BJ (cell line): ENCODE measurements at regions not wholly inside any gene's neighbourhood (a gene's known extent, or its start where the extent isn't known, plus 50 kb on each side); places are given as distances from the start of the nearest gene placed in this dataset.
"Not testable (repeated sequence)": the region's sequence is repeated elsewhere in the genome, so short reads cannot be mapped to it uniquely, and the experiment has no call there.

ENCODE experiments used
- CTCF ChIA-PET: fragments of 350-600 bp; formaldehyde crosslinking; extraction: SDS; loops from one replicate; lab custom pipeline; 2021; ENCODE audit warnings: antibody characterized with exemption, inconsistent platforms; lab: Yijun Ruan, JAX
- POLR2A ChIA-PET: fragments of 300-600 bp; sonication (Branson Sonifier 250); formaldehyde crosslinking; extraction: SDS; loops from one replicate; lab custom pipeline; 2021; ENCODE audit warnings: antibody characterized with exemption; lab: Charles Lee
- DNase-seq: peaks from one replicate; pipeline ENCODE4 v3.0.0-alpha.2; 2011; ENCODE audit warnings: low read depth
- H3K27me3 ChIP-seq: 2 replicates; pipeline ENCODE4 v1.6.0; 2011; ENCODE audit warnings: low read length; ENCODE audit not compliant: control insufficient read depth, insufficient read depth
- H3K36me3 ChIP-seq: 2 replicates; pipeline ENCODE4 v1.5.1; 2011; ENCODE audit warnings: low read length; ENCODE audit not compliant: control insufficient read depth, insufficient read depth
- H3K4me3 ChIP-seq: 2 replicates; pipeline ENCODE4 v1.5.1; 2011; ENCODE audit warnings: low read depth, mild to moderate bottlenecking, control low read depth, low read length
- TF ChIP-seq, protein P1 (sequence below): IDR thresholded peaks from 2 replicates; pipeline ENCODE4 v1.5.1; 2011; ENCODE audit warnings: low read depth, mild to moderate bottlenecking, control low read depth, inconsistent platforms, low read length, moderate library complexity; ENCODE audit not compliant: insufficient read depth

- Histone ChIP-seq H3K4me3 (no peak overlapping the region), H3K36me3 (no peaks in the 10 kb centered on the region), H3K27me3 (no peaks in the 10 kb centered on the region)
- CTCF ChIA-PET = no interaction called here
- TF ChIP-seq, protein P1, sequence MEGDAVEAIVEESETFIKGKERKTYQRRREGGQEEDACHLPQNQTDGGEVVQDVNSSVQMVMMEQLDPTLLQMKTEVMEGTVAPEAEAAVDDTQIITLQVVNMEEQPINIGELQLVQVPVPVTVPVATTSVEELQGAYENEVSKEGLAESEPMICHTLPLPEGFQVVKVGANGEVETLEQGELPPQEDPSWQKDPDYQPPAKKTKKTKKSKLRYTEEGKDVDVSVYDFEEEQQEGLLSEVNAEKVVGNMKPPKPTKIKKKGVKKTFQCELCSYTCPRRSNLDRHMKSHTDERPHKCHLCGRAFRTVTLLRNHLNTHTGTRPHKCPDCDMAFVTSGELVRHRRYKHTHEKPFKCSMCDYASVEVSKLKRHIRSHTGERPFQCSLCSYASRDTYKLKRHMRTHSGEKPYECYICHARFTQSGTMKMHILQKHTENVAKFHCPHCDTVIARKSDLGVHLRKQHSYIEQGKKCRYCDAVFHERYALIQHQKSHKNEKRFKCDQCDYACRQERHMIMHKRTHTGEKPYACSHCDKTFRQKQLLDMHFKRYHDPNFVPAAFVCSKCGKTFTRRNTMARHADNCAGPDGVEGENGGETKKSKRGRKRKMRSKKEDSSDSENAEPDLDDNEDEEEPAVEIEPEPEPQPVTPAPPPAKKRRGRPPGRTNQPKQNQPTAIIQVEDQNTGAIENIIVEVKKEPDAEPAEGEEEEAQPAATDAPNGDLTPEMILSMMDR = no peak
- no peak for DNase-seq
- POLR2A ChIA-PET = no interaction called here
Measured at GRCh38 chr2:89850881-89851582, 1159.6 kb downstream of the RPIA start.

DNA sequence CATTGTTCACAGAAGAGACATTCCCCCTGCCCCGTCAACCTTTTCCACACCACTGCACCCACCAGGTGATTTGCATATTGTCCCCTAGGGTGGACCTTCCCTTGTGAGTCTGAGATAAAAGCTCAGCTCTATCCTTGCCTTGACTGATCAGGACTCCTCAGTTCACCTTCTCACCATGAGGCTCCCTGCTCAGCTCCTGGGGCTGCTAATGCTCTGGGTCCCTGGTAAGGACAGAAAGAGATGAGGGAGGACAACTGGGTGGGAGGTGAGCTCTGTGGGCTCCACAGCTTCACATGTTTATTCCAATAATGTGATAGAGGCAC, 1160.1 kb downstream of the RPIA start:
- no peaks in the 10 kb centered on the region for H3K27me3 ChIP-seq
- ChIA-PET POLR2A (no interaction called here), CTCF (no interaction called here)
- no peak overlapping the region for H3K4me3 ChIP-seq
- TF ChIP-seq, protein P1 = no peak
- no peak for DNase-seq
- no peaks in the 10 kb centered on the region for H3K36me3 ChIP-seq

GRCh38 chr2:89853427-89853826, 1162.0 kb downstream of the RPIA start:
- DNase-seq, H3K36me3 ChIP-seq, CTCF ChIA-PET, H3K27me3 ChIP-seq, H3K4me3 ChIP-seq, POLR2A ChIA-PET: not testable (repeated sequence)

GRCh38 chr2:89855752-89856151, 1164.3 kb downstream of the RPIA start:
- POLR2A ChIA-PET, CTCF ChIA-PET, DNase-seq, H3K36me3 ChIP-seq, H3K27me3 ChIP-seq, H3K4me3 ChIP-seq: not testable (repeated sequence)

DNA sequence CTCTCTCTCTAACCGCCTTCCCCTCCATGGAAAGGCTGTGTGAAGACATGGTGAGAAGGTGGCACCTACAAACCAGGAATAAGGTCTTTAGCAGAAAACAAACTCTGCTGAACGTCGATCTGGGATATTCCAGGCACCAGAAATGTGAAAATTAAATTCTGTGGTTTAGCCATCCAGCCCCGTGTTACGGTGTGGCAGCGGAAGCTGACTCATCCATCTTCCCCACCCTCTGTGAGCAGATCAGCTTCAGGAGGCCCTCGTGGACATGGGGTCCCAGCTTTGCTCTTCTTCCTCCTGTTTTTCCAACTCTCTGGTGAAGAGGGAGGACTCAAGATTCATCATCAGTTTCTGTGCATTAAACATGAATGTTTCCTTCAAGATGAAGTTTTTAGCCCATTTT, 1164.8 kb downstream of the RPIA start:
- DNase-seq, H3K27me3 ChIP-seq, H3K4me3 ChIP-seq, CTCF ChIA-PET, H3K36me3 ChIP-seq, POLR2A ChIA-PET: not testable (repeated sequence)

GRCh38 chr2:89862164-89862563, 1170.7 kb downstream of the RPIA start:
- POLR2A ChIA-PET, CTCF ChIA-PET, H3K27me3 ChIP-seq, H3K36me3 ChIP-seq, H3K4me3 ChIP-seq, DNase-seq: not testable (repeated sequence)

DNA sequence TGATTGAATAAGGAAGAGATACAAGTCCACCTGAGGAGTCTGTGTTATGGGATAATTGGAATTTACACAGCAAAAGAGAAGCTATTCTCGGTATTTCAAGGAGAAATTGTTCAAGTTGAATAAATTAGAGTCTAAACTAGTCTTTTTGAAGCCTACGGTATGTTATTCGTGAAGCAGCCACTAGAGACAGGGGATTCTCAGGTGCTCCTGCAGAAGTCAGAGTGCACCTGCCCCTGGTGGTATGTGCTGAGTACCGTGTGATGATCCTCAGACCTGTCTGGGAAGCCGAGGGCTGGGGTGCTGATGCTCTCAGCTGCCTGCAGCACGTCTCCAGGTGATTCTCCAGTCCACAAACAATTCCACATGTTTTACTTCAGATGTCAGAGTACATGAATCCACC, 1171.7 kb downstream of the RPIA start:
- H3K27me3 ChIP-seq, CTCF ChIA-PET, H3K36me3 ChIP-seq, POLR2A ChIA-PET, H3K4me3 ChIP-seq, DNase-seq: not testable (repeated sequence)

- POLR2A ChIA-PET, CTCF ChIA-PET, DNase-seq, H3K36me3 ChIP-seq, H3K27me3 ChIP-seq, H3K4me3 ChIP-seq: not testable (repeated sequence)
Measured at GRCh38 chr2:89874810-89875595, 1183.5 kb downstream of the RPIA start.

DNA sequence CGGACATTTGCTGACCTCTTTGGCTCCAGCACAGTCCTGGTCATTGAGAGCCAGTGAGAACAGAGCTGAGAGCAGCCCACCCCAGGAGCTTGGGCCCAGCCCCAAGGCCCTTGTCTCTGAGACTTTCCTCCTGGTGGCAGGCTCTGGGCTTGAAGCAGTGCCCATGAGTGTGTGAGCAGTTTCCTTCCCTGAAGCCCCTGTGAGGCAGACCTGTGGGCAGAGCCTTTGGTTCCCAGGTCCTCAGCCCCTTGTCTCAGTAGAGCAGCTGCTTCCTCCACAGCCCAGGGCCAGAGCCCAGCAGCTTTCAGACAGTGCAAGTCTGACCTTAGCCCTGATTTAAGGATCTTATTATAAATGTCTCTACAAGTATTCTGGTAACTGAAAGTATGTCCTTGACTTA, 1185.0 kb downstream of the RPIA start:
- H3K4me3 ChIP-seq, CTCF ChIA-PET, DNase-seq, POLR2A ChIA-PET, H3K36me3 ChIP-seq, H3K27me3 ChIP-seq: not testable (repeated sequence)

GRCh38 chr2:89876878-89877277, 1185.4 kb downstream of the RPIA start:
- H3K4me3 ChIP-seq, POLR2A ChIA-PET, H3K27me3 ChIP-seq, DNase-seq, CTCF ChIA-PET, H3K36me3 ChIP-seq: not testable (repeated sequence)

- POLR2A ChIA-PET, H3K36me3 ChIP-seq, DNase-seq, H3K4me3 ChIP-seq, CTCF ChIA-PET, H3K27me3 ChIP-seq: not testable (repeated sequence)
Measured at GRCh38 chr2:89882880-89883279, 1191.4 kb downstream of the RPIA start.
